ENCODE measurements at regions not wholly inside any gene's neighbourhood (a gene's known extent, or its start where the extent isn't known, plus 50 kb on each side); places are given as distances from the start of the nearest gene placed in this dataset.
"Not testable (repeated sequence)": the region's sequence is repeated elsewhere in the genome, so short reads cannot be mapped to it uniquely, and the experiment has no call there.

GRCh38 chrX:77143907-77144306 lies 303.3 kb upstream of the FGF16 start:
- no peak for DNase-seq (ENCODE audit: low spot score)

- no peak for DNase-seq (ENCODE audit: low spot score)
Observed at GRCh38 chrX:77160301-77160700, 286.9 kb upstream of the FGF16 start.

GRCh38 chrX:77162777-77163176 lies 284.4 kb upstream of the FGF16 start:
- no peak for DNase-seq (ENCODE audit: low spot score)

GRCh38 chrX:77167993-77168392 lies 279.2 kb upstream of the FGF16 start:
- no peak for DNase-seq (ENCODE audit: low spot score)

GRCh38 chrX:77174680-77175519 lies 272.3 kb upstream of the FGF16 start:
- DNase-seq (ENCODE audit: low spot score): no peak

- DNase-seq (ENCODE audit: low spot score): no peak
Observed at GRCh38 chrX:77200663-77201062, 246.5 kb upstream of the FGF16 start.

- no peak for DNase-seq (ENCODE audit: low spot score)
Observed at GRCh38 chrX:77223046-77223445, 224.1 kb upstream of the FGF16 start.

GRCh38 chrX:77264490-77264889 lies 182.7 kb upstream of the FGF16 start:
- DNase-seq (ENCODE audit: low spot score): no peak

- no peak for DNase-seq (ENCODE audit: low spot score)
Observed at GRCh38 chrX:77275392-77275791, 171.8 kb upstream of the FGF16 start.

GRCh38 chrX:77276742-77277141 lies 170.4 kb upstream of the FGF16 start:
- no peak for DNase-seq (ENCODE audit: low spot score)

- DNase-seq (ENCODE audit: low spot score): no peak
Observed at GRCh38 chrX:77277911-77278310, 169.3 kb upstream of the FGF16 start.

GRCh38 chrX:77279373-77279772 lies 167.8 kb upstream of the FGF16 start:
- not testable (repeated sequence) for DNase-seq (ENCODE audit: low spot score)

- DNase-seq (ENCODE audit: low spot score): no peak
Observed at GRCh38 chrX:77293331-77293995, 153.7 kb upstream of the FGF16 start.

- DNase-seq (ENCODE audit: low spot score): no peak
Observed at GRCh38 chrX:77298296-77298695, 148.9 kb upstream of the FGF16 start.

GRCh38 chrX:77298790-77299189 lies 148.4 kb upstream of the FGF16 start:
- DNase-seq (ENCODE audit: low spot score): no peak

GRCh38 chrX:77299549-77299948 lies 147.6 kb upstream of the FGF16 start:
- no peak for DNase-seq (ENCODE audit: low spot score)

- DNase-seq (ENCODE audit: low spot score): no peak
Observed at GRCh38 chrX:77342004-77342403, 105.2 kb upstream of the FGF16 start.

GRCh38 chrX:77346859-77347258 lies 100.3 kb upstream of the FGF16 start:
- no peak for DNase-seq (ENCODE audit: low spot score)

- no peak for DNase-seq (ENCODE audit: low spot score)
Observed at GRCh38 chrX:77347572-77347971, 99.6 kb upstream of the FGF16 start.

- DNase-seq (ENCODE audit: low spot score): no peak
Observed at GRCh38 chrX:77389891-77390290, 57.3 kb upstream of the FGF16 start.

- not testable (repeated sequence) for DNase-seq (ENCODE audit: low spot score)
Observed at GRCh38 chrX:77390365-77390764, 56.8 kb upstream of the FGF16 start.

- no peak for DNase-seq (ENCODE audit: low spot score)
Observed at GRCh38 chrX:77396781-77397180, 50.4 kb upstream of the FGF16 start.
